H9 (cell line): ENCODE measurements at regions not wholly inside any gene's neighbourhood (a gene's known extent, or its start where the extent isn't known, plus 50 kb on each side); places are given as distances from the start of the nearest gene placed in this dataset.

ENCODE experiments used
- DNase-seq: peaks from one replicate; pipeline ENCODE4 v3.0.0-alpha.2; 2017
- H2AFZ ChIP-seq: one replicate; pipeline ENCODE4 v1.6.1; 2013; ENCODE audit warnings: mild to moderate bottlenecking, low read length, control low read depth, moderate library complexity
- H2AK5ac ChIP-seq: 2 replicates; pipeline ENCODE4 v1.6.1; 2013; ENCODE audit warnings: low read length, control low read depth, mixed read lengths; ENCODE audit not compliant: insufficient read length
- H2BK120ac ChIP-seq: one replicate; pipeline ENCODE4 v1.6.1; 2013; ENCODE audit warnings: low read depth, mild to moderate bottlenecking, low read length, control low read depth, inconsistent platforms; ENCODE audit not compliant: poor library complexity, severe bottlenecking
- H2BK12ac ChIP-seq: 2 replicates; pipeline ENCODE4 v1.6.1; 2013; ENCODE audit warnings: low read length, control low read depth, mixed read lengths, low read depth; ENCODE audit not compliant: insufficient read length
- H2BK15ac ChIP-seq: 2 replicates; pipeline ENCODE4 v1.6.1; 2013; ENCODE audit warnings: low read depth, low read length, control low read depth
- H2BK20ac ChIP-seq: one replicate; pipeline ENCODE4 v1.6.1; 2013; ENCODE audit warnings: low read depth, mild to moderate bottlenecking, low read length, control low read depth, inconsistent platforms; ENCODE audit not compliant: poor library complexity, severe bottlenecking
- H2BK5ac ChIP-seq: 2 replicates; pipeline ENCODE4 v1.6.1; 2013; ENCODE audit warnings: low read length, control low read depth, mixed read lengths; ENCODE audit not compliant: insufficient read length
- H3K14ac ChIP-seq: 2 replicates; pipeline ENCODE4 v1.6.1; 2013; ENCODE audit warnings: low read length, control low read depth; ENCODE audit not compliant: insufficient read depth
- H3K18ac ChIP-seq: 2 replicates; pipeline ENCODE4 v1.6.1; 2013; ENCODE audit warnings: low read depth, mild to moderate bottlenecking, mixed read lengths, low read length, control low read depth; ENCODE audit not compliant: insufficient read length
- H3K23ac ChIP-seq: 2 replicates; pipeline ENCODE4 v1.6.1; 2013; ENCODE audit warnings: low read length, control low read depth, mixed read lengths, low read depth; ENCODE audit not compliant: insufficient read length
- H3K23me2 ChIP-seq: 2 replicates; pipeline ENCODE4 v1.6.1; 2013; ENCODE audit warnings: low read depth, mild to moderate bottlenecking, mixed read lengths, low read length, control low read depth; ENCODE audit not compliant: insufficient read length, poor library complexity, severe bottlenecking
- H3K27ac ChIP-seq: 2 replicates; pipeline ENCODE4 v1.5.1; 2013; ENCODE audit warnings: low read length, control low read depth, mixed read lengths, low read depth; ENCODE audit not compliant: insufficient read length
- H3K27me3 ChIP-seq: 2 replicates; pipeline ENCODE4 v1.6.1; 2013; ENCODE audit warnings: low read length, control low read depth, inconsistent platforms; ENCODE audit not compliant: insufficient read depth
- H3K4ac ChIP-seq: 2 replicates; pipeline ENCODE4 v1.6.1; 2013; ENCODE audit warnings: low read depth, mild to moderate bottlenecking, control low read depth, inconsistent platforms, low read length, moderate library complexity
- H3K4me1 ChIP-seq: 2 replicates; pipeline ENCODE4 v1.6.1; 2013; ENCODE audit warnings: low read length, control low read depth, inconsistent platforms; ENCODE audit not compliant: insufficient read depth
- H3K4me2 ChIP-seq: 2 replicates; pipeline ENCODE4 v1.6.1; 2013; ENCODE audit warnings: low read length, control low read depth, mixed read lengths; ENCODE audit not compliant: insufficient read length, insufficient read depth
- H3K56ac ChIP-seq: 2 replicates; pipeline ENCODE4 v1.6.1; 2013; ENCODE audit warnings: low read depth, mild to moderate bottlenecking, mixed read lengths, low read length, control low read depth; ENCODE audit not compliant: insufficient read length
- H3K79me1 ChIP-seq: 2 replicates; pipeline ENCODE4 v1.6.1; 2013; ENCODE audit warnings: low read depth, mild to moderate bottlenecking, moderate library complexity, low read length, control low read depth, inconsistent platforms; ENCODE audit not compliant: insufficient read depth, poor library complexity, severe bottlenecking
- H3K79me2 ChIP-seq: 2 replicates; pipeline ENCODE4 v1.6.1; 2013; ENCODE audit warnings: low read length, control low read depth, inconsistent platforms; ENCODE audit not compliant: insufficient read depth
- H3K9ac ChIP-seq: 2 replicates; pipeline ENCODE4 v1.6.1; 2013; ENCODE audit warnings: low read length, control low read depth, mixed read lengths; ENCODE audit not compliant: insufficient read length; ENCODE audit errors: extremely low read depth
- H3K9me3 ChIP-seq: one replicate; pipeline ENCODE4 v1.6.1; 2013; ENCODE audit warnings: low read depth, low read length, inconsistent platforms; ENCODE audit not compliant: control insufficient read depth
- H3T11ph ChIP-seq: one replicate; pipeline ENCODE4 v1.6.1; 2013; ENCODE audit warnings: mild to moderate bottlenecking, low read length, control low read depth, inconsistent platforms
- H4K20me1 ChIP-seq: one replicate; pipeline ENCODE4 v1.6.1; 2013; ENCODE audit not compliant: control insufficient read depth, insufficient read length, insufficient read depth
- H4K5ac ChIP-seq: 2 replicates; pipeline ENCODE4 v1.6.1; 2013; ENCODE audit warnings: low read depth, mild to moderate bottlenecking, mixed read lengths, low read length, control low read depth; ENCODE audit not compliant: insufficient read length
- H4K8ac ChIP-seq: replicated peaks from 2 replicates; pipeline ENCODE4 v1.6.1; 2013; ENCODE audit warnings: low read length, control low read depth, mixed read lengths, low read depth; ENCODE audit not compliant: insufficient read length
- H4K91ac ChIP-seq: 2 replicates; pipeline ENCODE4 v1.6.1; 2013; ENCODE audit warnings: low read depth, mild to moderate bottlenecking, moderate library complexity, mixed read lengths, low read length, control low read depth; ENCODE audit not compliant: insufficient read length
- H3K27ac Mint-ChIP-seq, 3 experiments: 2 replicates in 2 of 3; 3 replicates in 1 of 3; pipeline ENCODE4 v1.8.0; 2020 to 2021; ENCODE audit warnings: mixed read lengths in 3 of 3, mild to moderate bottlenecking in 1 of 3, moderate library complexity in 1 of 3
- H3K27me3 Mint-ChIP-seq: 2 replicates; pipeline ENCODE4 v1.8.0; 2021; ENCODE audit warnings: low read depth, mild to moderate bottlenecking, moderate library complexity, mixed read lengths
- H3K36me3 Mint-ChIP-seq, 3 experiments: 2 replicates in 2 of 3; 3 replicates in 1 of 3; pipeline ENCODE4 v1.8.0; 2020 to 2021; ENCODE audit warnings: low read depth in 3 of 3, mixed read lengths in 3 of 3; ENCODE audit not compliant: insufficient read depth in 1 of 3
- H3K4me1 Mint-ChIP-seq, 2 experiments: 2 replicates each; pipeline ENCODE4 v1.8.0; 2020; ENCODE audit warnings: mixed read lengths in 2 of 2
- H3K4me3 Mint-ChIP-seq, 2 experiments: 2 replicates in 1 of 2; 3 replicates in 1 of 2; pipeline ENCODE4 v1.8.0; 2020 to 2021; ENCODE audit warnings: mild to moderate bottlenecking in 2 of 2, mixed read lengths in 2 of 2, moderate library complexity in 1 of 2
- H3K9me3 Mint-ChIP-seq, 2 experiments: 2 replicates in 1 of 2; 3 replicates in 1 of 2; pipeline ENCODE4 v1.8.0; 2020; ENCODE audit warnings: mild to moderate bottlenecking in 2 of 2, mixed read lengths in 2 of 2, moderate library complexity in 1 of 2
- CTCF ChIP-seq: fragments of 200-600 bp; sonication (generic); conservative IDR thresholded peaks from 3 replicates; pipeline ENCODE4 v1.8.0; 2021; ENCODE audit warnings: antibody characterized with exemption, mild to moderate bottlenecking
- WGBS: extraction: QIAGEN DNeasy Blood & Tissue Kit; methylation state at CpG from one replicate; pipeline ENCODE4 v1.1.7; 2013; ENCODE audit warnings: missing lambda C conversion rate, low lambda C conversion rate, mixed read lengths; ENCODE audit not compliant: insufficient read length; ENCODE audit errors: extremely low coverage; 5-methylcytosine and 5-hydroxymethylcytosine counted together

GRCh38 chr4:10747186-10747585 is 62.6 kb upstream of the CLNK start:
- Histone ChIP-seq H2AFZ (no peak overlapping the region), H3T11ph (no peak overlapping the region)

More at GRCh38 chr4:10747186-10747585, 62.6 kb upstream of the CLNK start:
- Histone ChIP-seq H4K5ac (no peak overlapping the region), H3K23me2 (no peaks in the 10 kb centered on the region), H4K20me1 (no peaks in the 10 kb centered on the region), H3K23ac (no peak overlapping the region), H3K79me1 (no peaks in the 10 kb centered on the region), H3K9me3 (no peaks in the 10 kb centered on the region), H2BK15ac (no peak overlapping the region), H4K91ac (no peak overlapping the region), H3K4me2 (no peak overlapping the region), H2BK5ac (no peak overlapping the region), H3K18ac (no peak overlapping the region), H2BK12ac (no peak overlapping the region), H2BK20ac (no peak overlapping the region), H2AK5ac (no peak overlapping the region), H3K9ac (no peak overlapping the region), H3K14ac (no peak overlapping the region), H3K4ac (no peak overlapping the region), H3K4me1 (no peaks in the 10 kb centered on the region), H4K8ac (no peak overlapping the region), H3K27ac (no peak overlapping the region), H3K27me3 (no peaks in the 10 kb centered on the region), H2BK120ac (no peak overlapping the region), H3K56ac (no peak overlapping the region), H3K79me2 (no peaks in the 10 kb centered on the region)
- H3K4me1 Mint-ChIP-seq: no peaks in the 10 kb centered on the region
- TF ChIP-seq CTCF: no peak
- no peak overlapping the region for H3K4me3 Mint-ChIP-seq
- no peak for DNase-seq
- no peak overlapping the region for H3K27ac Mint-ChIP-seq
- no peaks in the 10 kb centered on the region for H3K9me3 Mint-ChIP-seq
- no CpG with 5 or more reads among the region's 5 CpGs for WGBS
- H3K27me3 Mint-ChIP-seq: no peaks in the 10 kb centered on the region
- no peaks in the 10 kb centered on the region for H3K36me3 Mint-ChIP-seq
